DMS153 treated with DMSO at 0.1 percent for 48 hours (cell line): ENCODE measurements at regions not wholly inside any gene's neighbourhood (a gene's known extent, or its start where the extent isn't known, plus 50 kb on each side); places are given as distances from the start of the nearest gene placed in this dataset.
A peak's percentile ranks its signal among the peaks of the same experiment; 100 is the strongest.

Experiments
- DNase-seq: peaks from one replicate; lab custom pipeline; 2025; ENCODE audit not compliant: unreplicated experiment; lab: John Stamatoyannopoulos, UW

- DNase-seq: peak; percentile 26
Observed at GRCh38 chr3:194265505-194265892, 85.6 kb downstream of the CPN2 start.

DNA sequence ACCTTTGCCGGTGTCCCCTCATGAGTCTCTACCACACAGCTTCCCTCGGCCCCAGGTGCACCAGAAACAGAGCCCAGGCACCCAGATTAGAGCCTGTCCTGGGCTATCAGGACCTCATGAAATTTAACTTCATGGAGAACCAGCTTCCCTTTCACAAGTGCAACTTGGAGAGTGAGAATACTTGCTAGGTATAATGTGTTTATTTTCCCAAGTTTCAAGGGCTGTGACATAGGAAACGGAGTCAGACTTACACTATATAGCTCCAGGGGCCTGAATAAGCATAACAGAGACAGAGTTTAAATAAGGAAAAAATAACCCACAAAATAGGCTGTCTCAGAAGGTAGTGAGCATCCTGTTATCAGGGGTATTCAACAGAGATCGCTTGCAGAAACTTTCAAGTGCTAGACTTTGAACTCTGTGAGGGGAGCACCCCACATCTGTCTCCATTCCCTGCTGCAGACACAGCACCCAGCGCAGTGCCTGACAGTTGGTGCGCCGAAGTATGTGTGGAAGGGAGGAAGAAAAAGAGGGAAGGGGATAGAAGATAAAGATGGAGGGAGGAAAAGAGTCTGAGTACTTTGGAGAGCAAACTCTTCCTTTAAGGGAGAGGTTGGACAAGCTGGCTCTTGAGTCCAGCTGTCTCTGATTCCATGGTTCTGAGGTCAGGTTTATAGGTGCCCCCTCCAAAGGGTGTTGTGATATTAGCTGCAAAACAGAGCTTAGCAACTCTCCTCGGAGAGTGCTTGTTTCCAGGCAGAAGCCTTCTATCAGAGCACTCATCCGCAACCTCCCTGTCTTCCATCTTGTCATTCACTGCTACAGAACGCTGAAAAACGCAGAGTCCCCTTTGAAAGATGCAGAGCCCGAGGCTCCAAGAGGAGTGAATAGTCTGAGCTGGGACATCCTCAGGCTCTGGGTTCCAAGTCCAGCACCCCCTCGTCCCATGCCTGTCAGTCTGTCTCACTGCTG is 84.8 kb downstream of the CPN2 start:
- no peak for DNase-seq

DNA sequence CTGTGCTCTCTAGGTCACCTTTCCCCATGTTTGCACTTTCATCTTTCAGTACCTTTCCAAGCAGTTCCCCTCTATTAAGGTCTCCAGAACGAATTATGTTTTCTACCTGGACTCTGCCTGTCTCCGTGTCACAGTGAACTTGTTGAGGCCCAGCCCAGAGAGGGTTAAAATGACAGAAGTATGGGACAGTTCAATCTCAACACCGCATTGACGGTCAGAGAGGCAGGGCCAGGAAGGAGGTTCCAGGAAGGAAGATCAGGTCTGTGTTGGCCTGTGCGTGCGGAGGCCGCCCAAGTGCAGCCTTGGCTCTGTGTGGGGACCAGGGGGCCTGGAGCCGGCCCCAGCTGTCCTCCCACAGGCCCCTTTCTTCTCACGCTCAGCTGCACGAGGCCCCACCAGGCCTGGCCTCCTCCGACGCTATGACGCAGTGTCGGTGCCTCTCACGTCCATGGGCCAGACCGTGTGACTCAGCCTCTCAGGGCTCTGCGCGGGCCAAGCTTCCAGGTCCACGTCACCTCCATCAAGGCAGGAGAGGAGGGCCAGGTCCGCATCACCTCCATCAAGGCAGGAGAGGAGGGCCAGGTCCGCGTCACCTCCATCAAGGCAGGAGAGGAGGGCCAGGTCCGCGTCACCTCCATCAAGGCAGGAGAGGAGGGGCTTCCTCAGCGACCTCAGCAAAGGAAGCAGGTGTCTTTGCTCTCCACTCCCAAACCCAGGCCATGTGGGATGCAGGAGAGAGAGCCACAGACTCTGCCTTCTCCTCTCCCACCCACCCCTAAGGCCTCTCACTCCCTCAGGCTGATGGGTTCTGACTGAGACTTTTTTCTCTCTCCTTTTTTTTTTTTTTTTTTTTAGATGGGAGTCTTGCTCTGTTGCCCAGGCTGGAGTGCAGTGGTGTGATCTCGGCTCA is 83.1 kb downstream of the CPN2 start:
- DNase-seq: no peak

DNA sequence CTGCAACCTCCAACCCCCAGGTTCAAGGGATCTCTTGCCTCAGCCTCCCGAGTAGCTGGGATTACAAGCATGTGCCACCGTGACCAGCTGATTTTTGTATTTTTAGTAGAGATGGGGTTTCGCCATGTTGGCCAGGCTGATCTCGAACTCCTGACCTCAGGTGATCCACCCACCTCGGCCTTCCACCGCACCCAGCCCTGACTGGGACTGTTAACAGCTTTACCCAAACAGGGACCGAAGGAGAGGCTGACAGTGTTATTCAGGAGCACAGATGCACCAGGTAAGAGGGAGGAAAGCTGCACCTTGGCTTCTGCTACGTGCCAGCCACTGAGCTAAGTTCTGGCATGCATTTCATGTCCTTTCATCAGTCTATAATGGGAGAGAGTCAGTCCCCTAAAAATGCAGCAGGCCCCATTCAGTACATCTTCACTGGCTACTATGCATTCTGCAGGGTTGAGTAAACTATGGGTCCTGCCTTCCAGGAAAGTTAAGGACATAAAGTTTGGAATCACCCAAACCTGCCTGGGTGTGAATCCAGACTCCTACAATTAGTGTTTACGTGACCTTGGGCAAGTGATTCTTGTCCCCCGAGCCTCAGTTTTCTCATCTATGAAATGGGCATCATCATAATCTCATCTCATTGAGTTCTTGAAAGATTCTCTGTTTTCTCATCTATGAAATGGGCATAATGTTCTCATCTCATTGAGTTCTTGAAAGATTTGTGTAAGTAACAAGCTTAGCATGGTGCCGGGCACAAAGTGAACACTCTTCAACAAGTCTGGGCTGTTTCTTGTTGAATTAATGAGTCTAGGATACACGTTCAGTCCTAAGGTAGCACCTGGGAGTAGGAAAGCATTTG is 82.2 kb downstream of the CPN2 start:
- no peak for DNase-seq

DNA sequence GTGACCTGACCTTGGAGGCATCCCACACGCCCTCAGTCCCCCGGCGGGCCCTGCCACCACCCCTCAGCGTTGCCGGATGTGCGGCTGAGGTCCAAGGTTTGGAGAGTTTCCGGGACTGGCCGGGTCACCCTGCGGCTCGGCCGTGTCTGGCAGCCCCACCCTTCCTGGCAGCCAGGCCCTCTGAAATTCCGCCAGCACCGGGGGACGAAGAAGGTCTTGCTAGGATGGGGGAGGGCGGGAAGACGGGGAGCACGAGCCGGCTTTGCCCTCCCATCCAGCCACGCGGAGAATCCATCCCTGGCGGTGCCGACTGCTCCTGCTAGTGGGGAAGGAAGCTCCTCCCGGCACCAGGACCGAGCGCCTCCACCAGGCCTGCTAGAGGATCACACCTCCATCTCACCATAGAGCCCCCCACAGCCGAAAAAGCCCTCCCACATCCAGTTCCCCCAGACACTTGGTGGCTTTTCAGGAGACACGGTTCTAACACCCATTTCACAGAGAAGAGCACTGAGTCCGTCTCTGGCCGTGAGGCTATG is 81.5 kb downstream of the CPN2 start:
- no peak for DNase-seq

- no peak for DNase-seq
Observed at GRCh38 chr3:194270627-194271459, 80.3 kb downstream of the CPN2 start.

GRCh38 chr3:194271460-194272035 is 79.6 kb downstream of the CPN2 start:
- DNase-seq: no peak

- no peak for DNase-seq
Observed at GRCh38 chr3:194272221-194272620, 78.9 kb downstream of the CPN2 start.

GRCh38 chr3:194272861-194273742 is 78.0 kb downstream of the CPN2 start:
- no peak for DNase-seq

DNA sequence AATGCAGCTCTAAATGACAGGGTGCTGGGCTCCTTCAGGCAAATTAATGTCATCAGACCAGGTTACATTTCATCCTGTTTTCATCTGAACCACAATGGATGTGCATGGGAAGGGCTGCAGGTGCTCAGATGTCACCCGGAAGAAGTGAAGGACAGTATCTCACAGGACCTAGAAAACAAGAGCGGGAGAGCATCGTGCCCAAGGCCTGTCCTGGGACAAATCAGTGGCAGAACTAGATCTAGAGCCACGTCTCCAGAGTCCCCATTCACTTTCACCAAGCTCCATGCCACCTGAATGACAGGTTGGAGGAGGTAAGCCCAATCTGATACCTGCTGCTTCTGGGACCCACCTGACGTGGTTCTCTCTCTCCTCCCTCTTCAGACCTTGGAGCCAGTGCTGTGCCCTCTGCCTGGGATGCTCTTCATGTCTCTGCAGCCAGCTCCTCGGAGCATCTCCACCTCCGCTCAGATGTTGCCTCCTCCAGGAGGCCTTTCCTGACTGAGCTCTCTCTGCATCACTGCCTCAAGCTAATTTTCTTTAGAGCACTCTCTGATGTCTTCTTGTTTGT is 77.3 kb downstream of the CPN2 start:
- DNase-seq: no peak

GRCh38 chr3:194274424-194275085 is 76.6 kb downstream of the CPN2 start:
- no peak for DNase-seq

GRCh38 chr3:194275291-194275690 is 75.8 kb downstream of the CPN2 start:
- no peak for DNase-seq

- no peak for DNase-seq
Observed at GRCh38 chr3:194275721-194276120, 75.4 kb downstream of the CPN2 start.

DNA sequence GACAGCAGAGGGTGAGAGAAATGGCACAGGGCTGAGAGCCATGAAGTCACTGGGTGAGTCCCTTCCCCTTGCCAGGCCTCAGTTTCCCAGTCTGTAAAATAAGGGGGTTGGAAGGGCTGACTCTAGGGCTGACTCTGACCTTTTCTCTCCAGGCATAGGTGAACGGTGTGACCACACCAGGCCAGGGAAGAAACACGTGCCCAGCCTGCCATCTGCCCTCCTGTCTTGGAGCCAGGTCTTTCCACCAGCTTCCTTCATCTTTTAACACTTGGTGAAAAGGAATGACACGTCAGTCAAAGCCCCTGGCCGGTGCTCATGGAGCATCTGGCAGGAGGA is 74.4 kb downstream of the CPN2 start:
- DNase-seq: no peak

- DNase-seq: no peak
Observed at GRCh38 chr3:194277104-194277785, 73.9 kb downstream of the CPN2 start.

GRCh38 chr3:194277786-194278130 is 73.4 kb downstream of the CPN2 start:
- DNase-seq: no peak

GRCh38 chr3:194278186-194278845 is 72.8 kb downstream of the CPN2 start:
- DNase-seq: no peak
